C4-2B (cell line): ENCODE measurements at regions not wholly inside any gene's neighbourhood (a gene's known extent, or its start where the extent isn't known, plus 50 kb on each side); places are given as distances from the start of the nearest gene placed in this dataset.

Source experiments
- ZFX ChIP-seq: fragments of 450-650 bp; IDR thresholded peaks from 2 replicates; pipeline ENCODE4 v1.6.1; 2017
- TF ChIP-seq, protein P1 (sequence below): fragments of 450-650 bp; conservative IDR thresholded peaks from 2 replicates; pipeline ENCODE4 v1.5.1; 2017; ENCODE audit warnings: mild to moderate bottlenecking

DNA sequence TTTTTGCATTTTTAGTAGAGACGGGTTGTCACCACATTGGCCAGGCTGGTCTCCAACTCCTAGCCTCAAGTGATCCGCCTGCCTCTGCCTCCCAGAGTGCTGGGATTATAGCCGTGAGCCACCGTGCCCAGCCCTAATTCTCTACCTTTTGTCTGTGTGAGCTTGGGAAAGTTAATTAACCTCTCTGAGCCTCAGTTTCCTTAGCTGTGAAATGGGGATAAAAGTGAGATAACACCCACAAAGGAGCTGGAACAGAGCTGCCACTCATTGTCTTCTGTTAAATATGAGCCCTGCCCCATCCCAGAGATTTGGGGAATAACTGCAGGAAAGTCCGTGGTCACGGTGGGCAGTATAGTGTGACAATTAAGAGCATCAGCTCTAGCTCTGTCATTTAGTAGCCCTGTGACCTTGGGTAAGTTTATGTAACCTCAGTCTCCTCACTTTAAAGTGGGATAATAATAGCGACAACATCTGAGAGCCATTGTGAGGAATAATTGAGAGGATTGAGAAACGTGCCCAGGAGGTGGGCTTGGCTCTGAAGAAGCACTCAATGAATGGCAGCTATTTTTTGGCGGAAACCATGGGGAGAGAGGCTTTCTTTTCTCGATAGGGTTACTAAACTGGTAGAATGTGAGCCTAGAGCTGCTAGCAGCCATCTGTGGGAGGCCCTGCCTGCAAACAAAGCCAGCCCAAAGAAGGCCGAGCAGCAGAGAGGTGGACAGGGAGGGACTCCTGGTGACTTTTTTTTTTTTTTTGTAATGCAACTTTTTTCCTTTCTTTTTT is 60.8 kb upstream of the MED13L start:
- TF ChIP-seq, protein P1, sequence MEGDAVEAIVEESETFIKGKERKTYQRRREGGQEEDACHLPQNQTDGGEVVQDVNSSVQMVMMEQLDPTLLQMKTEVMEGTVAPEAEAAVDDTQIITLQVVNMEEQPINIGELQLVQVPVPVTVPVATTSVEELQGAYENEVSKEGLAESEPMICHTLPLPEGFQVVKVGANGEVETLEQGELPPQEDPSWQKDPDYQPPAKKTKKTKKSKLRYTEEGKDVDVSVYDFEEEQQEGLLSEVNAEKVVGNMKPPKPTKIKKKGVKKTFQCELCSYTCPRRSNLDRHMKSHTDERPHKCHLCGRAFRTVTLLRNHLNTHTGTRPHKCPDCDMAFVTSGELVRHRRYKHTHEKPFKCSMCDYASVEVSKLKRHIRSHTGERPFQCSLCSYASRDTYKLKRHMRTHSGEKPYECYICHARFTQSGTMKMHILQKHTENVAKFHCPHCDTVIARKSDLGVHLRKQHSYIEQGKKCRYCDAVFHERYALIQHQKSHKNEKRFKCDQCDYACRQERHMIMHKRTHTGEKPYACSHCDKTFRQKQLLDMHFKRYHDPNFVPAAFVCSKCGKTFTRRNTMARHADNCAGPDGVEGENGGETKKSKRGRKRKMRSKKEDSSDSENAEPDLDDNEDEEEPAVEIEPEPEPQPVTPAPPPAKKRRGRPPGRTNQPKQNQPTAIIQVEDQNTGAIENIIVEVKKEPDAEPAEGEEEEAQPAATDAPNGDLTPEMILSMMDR: no peak
- TF ChIP-seq ZFX: no peak
